AG09319 (cell line): ENCODE measurements at regions not wholly inside any gene's neighbourhood (a gene's known extent, or its start where the extent isn't known, plus 50 kb on each side); places are given as distances from the start of the nearest gene placed in this dataset.

Experiments
- DNase-seq: peaks from one replicate; pipeline ENCODE4 v3.0.0-alpha.2; 2010; ENCODE audit warnings: low read depth; ENCODE audit errors: extremely low read depth
- TF ChIP-seq, protein P1 (sequence below): IDR thresholded peaks from 2 replicates; pipeline ENCODE4 v1.5.1; 2011; ENCODE audit warnings: low read depth, mild to moderate bottlenecking, inconsistent platforms, low read length, moderate library complexity

DNA sequence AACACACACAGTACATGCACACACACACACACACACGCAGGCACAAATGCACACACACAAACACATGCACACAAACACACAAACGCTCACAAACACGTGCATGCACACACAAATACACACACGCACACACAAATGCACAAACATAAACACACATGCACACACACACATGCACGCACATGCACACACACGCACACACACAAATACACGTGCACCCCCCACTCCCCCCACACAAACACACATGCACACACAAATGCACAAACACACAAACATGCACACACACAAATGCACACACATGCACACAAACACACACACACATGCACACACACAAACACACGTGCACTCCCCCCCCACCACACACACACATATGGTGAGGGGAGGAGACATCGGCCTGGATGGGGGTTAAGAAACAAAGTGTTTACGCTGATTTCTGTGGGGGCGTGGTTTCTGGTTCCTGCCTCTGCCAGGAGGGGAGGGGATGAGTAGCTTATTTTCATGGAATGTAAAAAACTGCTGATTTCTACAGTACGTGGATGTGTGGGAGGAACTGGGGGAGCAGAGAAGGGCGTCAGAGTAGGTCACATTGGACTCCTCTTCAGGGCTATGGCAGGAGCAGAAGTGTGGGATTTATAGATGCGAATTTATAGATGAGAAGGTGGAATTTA is 607.2 kb downstream of the QKI start:
- TF ChIP-seq, protein P1, sequence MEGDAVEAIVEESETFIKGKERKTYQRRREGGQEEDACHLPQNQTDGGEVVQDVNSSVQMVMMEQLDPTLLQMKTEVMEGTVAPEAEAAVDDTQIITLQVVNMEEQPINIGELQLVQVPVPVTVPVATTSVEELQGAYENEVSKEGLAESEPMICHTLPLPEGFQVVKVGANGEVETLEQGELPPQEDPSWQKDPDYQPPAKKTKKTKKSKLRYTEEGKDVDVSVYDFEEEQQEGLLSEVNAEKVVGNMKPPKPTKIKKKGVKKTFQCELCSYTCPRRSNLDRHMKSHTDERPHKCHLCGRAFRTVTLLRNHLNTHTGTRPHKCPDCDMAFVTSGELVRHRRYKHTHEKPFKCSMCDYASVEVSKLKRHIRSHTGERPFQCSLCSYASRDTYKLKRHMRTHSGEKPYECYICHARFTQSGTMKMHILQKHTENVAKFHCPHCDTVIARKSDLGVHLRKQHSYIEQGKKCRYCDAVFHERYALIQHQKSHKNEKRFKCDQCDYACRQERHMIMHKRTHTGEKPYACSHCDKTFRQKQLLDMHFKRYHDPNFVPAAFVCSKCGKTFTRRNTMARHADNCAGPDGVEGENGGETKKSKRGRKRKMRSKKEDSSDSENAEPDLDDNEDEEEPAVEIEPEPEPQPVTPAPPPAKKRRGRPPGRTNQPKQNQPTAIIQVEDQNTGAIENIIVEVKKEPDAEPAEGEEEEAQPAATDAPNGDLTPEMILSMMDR, result no peak
- DNase-seq, result no peak

DNA sequence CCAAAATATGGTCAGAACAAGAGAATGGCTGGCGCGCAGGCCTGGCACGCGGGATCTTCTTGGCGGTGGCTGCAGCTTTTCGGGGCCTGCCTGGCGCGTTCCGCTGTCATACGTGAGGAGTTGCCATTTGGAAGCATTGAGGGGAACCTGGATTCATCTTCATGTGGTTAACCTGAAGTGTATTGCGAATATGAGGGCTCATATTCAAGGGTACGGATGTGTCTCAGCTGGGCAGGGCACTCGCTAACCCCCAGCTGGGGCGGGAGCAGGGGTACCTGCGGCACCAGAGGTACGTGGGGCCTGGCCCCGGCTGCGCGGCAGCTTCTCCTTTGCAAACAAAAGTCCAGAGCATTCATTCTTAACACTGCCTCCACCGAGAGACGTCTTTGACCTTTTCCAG is 605.6 kb downstream of the QKI start:
- TF ChIP-seq, protein P1, result no peak
- DNase-seq, result no peak

DNA sequence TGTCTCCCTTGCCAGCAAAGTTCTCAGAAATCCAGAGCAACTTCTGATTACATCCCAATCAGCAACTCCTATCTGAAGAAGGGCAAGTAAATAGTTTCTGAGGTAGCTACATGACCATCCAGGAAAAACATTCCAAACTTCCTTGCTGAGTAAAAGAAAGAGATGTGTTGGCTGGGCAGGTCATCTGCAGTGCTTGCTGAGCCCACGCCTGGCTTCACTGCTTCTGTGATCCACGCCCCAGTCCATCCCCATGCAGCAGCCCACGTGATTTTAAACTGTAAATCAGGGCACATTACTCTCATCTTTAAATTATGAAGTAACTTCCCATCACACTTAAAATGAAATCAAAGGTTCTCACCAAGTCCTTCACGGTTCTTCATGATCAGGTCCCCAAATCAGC is 603.6 kb downstream of the QKI start:
- no peak for DNase-seq
- TF ChIP-seq, protein P1, result no peak

DNA sequence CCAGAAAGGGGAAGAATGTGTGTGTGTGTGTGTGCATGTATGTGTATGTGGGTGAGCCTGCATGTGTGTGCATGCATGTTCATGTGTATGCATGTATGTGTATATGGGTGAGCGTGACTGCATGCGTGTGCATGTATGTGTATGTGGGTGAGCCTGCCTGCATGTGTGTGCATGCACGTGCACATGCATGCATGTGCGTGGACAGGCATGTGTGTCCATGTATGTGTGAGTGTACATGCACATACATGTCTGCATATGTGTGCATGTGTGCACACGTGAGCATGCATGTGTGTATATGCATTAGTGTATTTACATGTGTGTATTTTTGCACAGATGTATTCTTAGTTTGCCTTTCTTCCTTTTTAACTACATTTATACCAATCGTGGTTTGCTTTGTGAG is 601.5 kb downstream of the QKI start:
- DNase-seq, result no peak
- TF ChIP-seq, protein P1, result no peak

DNA sequence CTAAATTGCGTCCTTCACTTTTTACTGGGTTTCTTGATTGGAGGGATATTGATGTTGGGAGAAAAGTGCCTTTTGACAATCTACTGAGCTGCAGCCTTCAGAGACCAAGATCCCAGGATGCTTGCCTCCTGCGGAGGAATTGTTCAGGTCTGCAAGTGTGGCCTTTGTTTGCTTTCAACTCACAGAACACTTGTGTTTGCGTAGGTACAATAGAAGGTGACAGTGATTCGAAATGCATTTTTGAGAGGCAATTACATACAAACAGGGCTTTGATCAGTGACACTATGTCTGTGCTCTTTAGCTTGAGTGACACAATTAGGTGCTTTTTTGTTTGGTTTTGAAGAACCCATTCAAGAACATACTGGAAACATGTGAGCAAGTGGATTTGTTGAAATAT is 600.6 kb downstream of the QKI start:
- no peak for DNase-seq
- TF ChIP-seq, protein P1, result no peak

DNA sequence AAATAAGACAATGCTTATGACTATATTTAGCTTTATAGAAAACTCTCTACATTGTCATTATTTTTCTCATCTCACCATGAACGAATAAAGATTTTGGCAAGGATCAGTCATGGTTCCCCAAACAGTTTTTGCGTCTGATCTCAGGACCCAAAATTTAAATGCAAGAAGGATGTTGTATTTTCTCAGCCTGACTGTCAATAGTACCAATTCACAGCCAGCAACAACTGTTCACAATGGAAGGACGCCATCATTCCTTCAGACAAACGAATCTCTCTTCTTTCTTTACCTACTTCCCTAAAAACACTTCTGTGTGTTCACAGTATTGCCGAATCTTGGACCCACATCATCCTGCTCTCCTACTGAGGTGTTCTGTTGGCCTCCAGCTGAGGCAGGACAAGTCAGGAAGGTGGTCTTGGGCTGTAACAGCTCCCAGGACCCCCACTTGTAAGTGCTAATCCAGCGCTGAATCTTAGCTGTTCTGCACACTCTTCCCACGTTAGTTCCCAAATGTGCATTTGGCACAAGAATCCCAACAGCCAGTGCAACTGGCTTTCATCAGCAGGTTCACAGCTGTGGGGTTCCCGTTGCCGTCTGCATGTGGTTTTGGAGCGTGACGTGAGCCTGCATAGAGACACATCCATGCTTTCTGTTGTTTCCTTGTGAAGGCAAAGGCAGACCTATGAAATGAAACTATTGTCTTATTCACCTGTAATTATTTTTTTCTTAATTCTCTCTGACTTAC is 600.0 kb downstream of the QKI start:
- TF ChIP-seq, protein P1, result no peak
- no peak for DNase-seq

DNA sequence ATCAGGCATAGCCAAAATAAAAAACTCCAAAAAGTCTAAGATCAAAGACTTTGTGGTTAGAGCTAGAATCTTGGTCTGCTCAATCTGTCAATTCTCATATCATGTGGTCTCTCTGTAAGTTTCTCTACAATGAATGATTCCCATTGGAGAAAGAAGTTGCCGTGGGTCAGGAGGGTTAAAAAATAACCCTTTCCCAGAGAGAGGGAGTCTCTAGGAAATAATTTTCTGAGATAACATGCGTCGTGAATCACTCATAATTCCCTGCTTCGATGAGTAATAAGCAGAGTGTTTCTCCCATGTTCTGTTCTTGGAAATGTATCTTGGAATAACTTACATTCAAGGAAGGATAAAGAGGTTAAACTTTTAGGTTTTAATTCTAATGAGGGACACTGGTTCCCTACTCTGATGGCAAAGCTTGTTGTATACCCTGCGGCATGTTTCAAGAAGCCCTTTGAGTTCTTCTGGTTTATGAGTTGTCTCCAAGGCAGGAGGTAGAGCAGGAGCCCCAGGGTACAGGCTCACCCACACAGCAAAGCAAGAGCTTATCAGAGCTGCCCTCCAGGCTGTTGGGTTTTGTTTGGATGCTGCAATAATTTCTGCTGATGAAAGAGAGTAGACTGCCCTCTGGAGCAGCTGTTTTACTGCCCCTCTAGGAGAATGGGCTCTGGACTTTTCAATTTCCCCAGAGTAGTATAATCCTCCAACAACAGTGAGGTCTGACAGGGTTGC is 599.1 kb downstream of the QKI start:
- TF ChIP-seq, protein P1, result no peak
- DNase-seq, result no peak
